ENCODE measurements at regions not wholly inside any gene's neighbourhood (a gene's known extent, or its start where the extent isn't known, plus 50 kb on each side); places are given as distances from the start of the nearest gene placed in this dataset.

DNA sequence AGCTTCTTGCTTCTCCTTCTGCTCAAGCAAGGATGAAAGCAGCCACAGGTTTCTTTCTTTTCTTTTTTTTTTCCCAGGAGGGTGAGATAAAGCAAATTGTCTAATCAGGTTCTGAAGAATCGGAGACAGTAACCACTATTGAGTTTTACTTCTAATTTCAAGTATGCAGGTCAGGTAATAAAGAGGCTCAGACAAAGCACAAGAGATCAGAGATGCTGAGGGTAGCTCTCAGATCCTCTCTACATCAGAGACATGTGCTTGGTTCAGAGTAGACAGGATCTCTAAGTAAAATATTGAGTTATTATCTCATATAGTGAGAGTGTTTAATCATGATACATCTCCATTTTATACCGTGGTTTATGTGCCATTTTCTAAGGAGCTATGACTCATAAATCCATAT is 168.5 kb downstream of the NFKBIZ start (continued):
- TF ChIP-seq EGR1 (IDR thresholded peaks at IDR 0.05; ENCODE audit: low read depth) = no peak
- TF ChIP-seq SRF (IDR thresholded peaks at IDR 0.05; ENCODE audit: low read depth) = no peak
- TF ChIP-seq, protein P1, sequence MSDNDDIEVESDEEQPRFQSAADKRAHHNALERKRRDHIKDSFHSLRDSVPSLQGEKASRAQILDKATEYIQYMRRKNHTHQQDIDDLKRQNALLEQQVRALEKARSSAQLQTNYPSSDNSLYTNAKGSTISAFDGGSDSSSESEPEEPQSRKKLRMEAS (IDR thresholded peaks at IDR 0.05) = no peak
- TF ChIP-seq RAD21 (IDR thresholded peaks at IDR 0.05; ENCODE audit: low read depth) = no peak
- no peak for TF ChIP-seq EZH2phosphoT487 (IDR thresholded peaks at IDR 0.05; ENCODE audit: borderline replicate concordance)
- no peak for TF ChIP-seq TCF7L2 (IDR thresholded peaks at IDR 0.05; ENCODE audit: borderline replicate concordance, extremely low read depth, insufficient read depth, insufficient read length)
- no peak for TF ChIP-seq YY1 (IDR thresholded peaks at IDR 0.05; ENCODE audit: extremely low read depth, insufficient replicate concordance, low read depth, low read length)

DNA sequence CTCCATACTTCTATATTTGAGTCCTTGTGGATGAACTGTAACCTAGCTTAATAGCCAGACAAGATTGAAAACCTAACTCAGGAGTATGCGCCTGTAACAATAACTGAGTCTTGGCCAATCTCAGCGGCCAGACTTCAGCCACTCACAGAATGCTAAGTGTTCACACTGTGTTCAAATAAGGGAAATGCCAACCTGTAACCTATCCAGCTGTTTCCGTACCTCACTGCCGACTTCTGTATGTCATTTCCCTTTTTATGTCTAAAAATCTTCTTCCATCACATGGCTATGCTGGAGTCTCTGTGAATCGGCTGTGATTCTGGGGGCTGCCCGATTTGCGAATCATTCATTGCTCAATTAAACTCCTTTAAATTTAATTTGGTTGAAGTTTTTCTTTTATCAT is 169.2 kb downstream of the NFKBIZ start:
- RAD21 ChIA-PET (ENCODE audit: low non-redundant PET in 1 of 2, low total read pairs in 2 of 2, uncharacterized antibody in 2 of 2, unreplicated experiment in 2 of 2) = no interaction called here
- TF ChIP-seq TCF7L2 (IDR thresholded peaks at IDR 0.05; ENCODE audit: borderline replicate concordance, extremely low read depth, insufficient read depth, insufficient read length) = no peak
- no peak for TF ChIP-seq SP1 (IDR thresholded peaks at IDR 0.05; ENCODE audit: low read depth)
- no peak for TF ChIP-seq EZH2 (IDR thresholded peaks at IDR 0.05)
- TF ChIP-seq, protein P1 (IDR thresholded peaks at IDR 0.05) = no peak
- TF ChIP-seq JUND (IDR thresholded peaks at IDR 0.05) = no peak
- TF ChIP-seq FOSL1 (IDR thresholded peaks at IDR 0.05; ENCODE audit: low read depth) = no peak
- TF ChIP-seq, protein P2, sequence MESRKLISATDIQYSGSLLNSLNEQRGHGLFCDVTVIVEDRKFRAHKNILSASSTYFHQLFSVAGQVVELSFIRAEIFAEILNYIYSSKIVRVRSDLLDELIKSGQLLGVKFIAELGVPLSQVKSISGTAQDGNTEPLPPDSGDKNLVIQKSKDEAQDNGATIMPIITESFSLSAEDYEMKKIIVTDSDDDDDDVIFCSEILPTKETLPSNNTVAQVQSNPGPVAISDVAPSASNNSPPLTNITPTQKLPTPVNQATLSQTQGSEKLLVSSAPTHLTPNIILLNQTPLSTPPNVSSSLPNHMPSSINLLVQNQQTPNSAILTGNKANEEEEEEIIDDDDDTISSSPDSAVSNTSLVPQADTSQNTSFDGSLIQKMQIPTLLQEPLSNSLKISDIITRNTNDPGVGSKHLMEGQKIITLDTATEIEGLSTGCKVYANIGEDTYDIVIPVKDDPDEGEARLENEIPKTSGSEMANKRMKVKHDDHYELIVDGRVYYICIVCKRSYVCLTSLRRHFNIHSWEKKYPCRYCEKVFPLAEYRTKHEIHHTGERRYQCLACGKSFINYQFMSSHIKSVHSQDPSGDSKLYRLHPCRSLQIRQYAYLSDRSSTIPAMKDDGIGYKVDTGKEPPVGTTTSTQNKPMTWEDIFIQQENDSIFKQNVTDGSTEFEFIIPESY (IDR thresholded peaks at IDR 0.05; ENCODE audit: extremely low read depth, insufficient replicate concordance, low read length) = no peak
- no peak for TF ChIP-seq CBX3 (IDR thresholded peaks at IDR 0.05; ENCODE audit: low read depth)
- TF ChIP-seq ZFX (IDR thresholded peaks at IDR 0.05) = no peak
- TF ChIP-seq, protein P3, sequence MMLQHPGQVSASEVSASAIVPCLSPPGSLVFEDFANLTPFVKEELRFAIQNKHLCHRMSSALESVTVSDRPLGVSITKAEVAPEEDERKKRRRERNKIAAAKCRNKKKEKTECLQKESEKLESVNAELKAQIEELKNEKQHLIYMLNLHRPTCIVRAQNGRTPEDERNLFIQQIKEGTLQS (IDR thresholded peaks at IDR 0.05) = no peak
- no peak for TF ChIP-seq EZH2phosphoT487 (IDR thresholded peaks at IDR 0.05; ENCODE audit: borderline replicate concordance)
- no peak for TF ChIP-seq SIN3A (IDR thresholded peaks at IDR 0.05; ENCODE audit: low read depth)
- TF ChIP-seq POLR2A (IDR thresholded peaks at IDR 0.05; ENCODE audit: borderline replicate concordance, extremely low read depth, insufficient read depth, insufficient read length) = no peak
- TF ChIP-seq ZNF274 (IDR thresholded peaks at IDR 0.05; ENCODE audit: low read depth, low read length) = no peak
- no peak for TF ChIP-seq SRF (IDR thresholded peaks at IDR 0.05; ENCODE audit: low read depth)
- TF ChIP-seq, protein P4, sequence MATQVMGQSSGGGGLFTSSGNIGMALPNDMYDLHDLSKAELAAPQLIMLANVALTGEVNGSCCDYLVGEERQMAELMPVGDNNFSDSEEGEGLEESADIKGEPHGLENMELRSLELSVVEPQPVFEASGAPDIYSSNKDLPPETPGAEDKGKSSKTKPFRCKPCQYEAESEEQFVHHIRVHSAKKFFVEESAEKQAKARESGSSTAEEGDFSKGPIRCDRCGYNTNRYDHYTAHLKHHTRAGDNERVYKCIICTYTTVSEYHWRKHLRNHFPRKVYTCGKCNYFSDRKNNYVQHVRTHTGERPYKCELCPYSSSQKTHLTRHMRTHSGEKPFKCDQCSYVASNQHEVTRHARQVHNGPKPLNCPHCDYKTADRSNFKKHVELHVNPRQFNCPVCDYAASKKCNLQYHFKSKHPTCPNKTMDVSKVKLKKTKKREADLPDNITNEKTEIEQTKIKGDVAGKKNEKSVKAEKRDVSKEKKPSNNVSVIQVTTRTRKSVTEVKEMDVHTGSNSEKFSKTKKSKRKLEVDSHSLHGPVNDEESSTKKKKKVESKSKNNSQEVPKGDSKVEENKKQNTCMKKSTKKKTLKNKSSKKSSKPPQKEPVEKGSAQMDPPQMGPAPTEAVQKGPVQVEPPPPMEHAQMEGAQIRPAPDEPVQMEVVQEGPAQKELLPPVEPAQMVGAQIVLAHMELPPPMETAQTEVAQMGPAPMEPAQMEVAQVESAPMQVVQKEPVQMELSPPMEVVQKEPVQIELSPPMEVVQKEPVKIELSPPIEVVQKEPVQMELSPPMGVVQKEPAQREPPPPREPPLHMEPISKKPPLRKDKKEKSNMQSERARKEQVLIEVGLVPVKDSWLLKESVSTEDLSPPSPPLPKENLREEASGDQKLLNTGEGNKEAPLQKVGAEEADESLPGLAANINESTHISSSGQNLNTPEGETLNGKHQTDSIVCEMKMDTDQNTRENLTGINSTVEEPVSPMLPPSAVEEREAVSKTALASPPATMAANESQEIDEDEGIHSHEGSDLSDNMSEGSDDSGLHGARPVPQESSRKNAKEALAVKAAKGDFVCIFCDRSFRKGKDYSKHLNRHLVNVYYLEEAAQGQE (IDR thresholded peaks at IDR 0.05; ENCODE audit: low read depth) = no peak
- no peak for TF ChIP-seq RAD21 (IDR thresholded peaks at IDR 0.05; ENCODE audit: low read depth)

More for the DNA sequence above, 169.2 kb downstream of the NFKBIZ start:
- Histone ChIP-seq H3K79me2 (ENCODE audit: insufficient read depth, low read length) (no peaks in the 10 kb centered on the region), H2AFZ (ENCODE audit: low read depth, low read length, poor library complexity, severe bottlenecking) (no peak overlapping the region), H3K9ac (ENCODE audit: low read length) (no peak overlapping the region), H3K27ac (ENCODE audit: low read depth, low read length) (no peak overlapping the region), H3K9me2 (ENCODE audit: insufficient read depth) (no peaks in the 10 kb centered on the region), H3K4me2 (ENCODE audit: low read length) (no peak overlapping the region), H4K20me1 (ENCODE audit: insufficient read depth) (no peaks in the 10 kb centered on the region), H3K27me3 (ENCODE audit: insufficient read depth, low read length) (no peaks in the 10 kb centered on the region), H3K4me3 (replicated peaks in 1 of 2; ENCODE audit: low read depth in 1 of 2, low read length in 2 of 2) (no peak overlapping the region), H3K9me3 (ENCODE audit: control insufficient read depth in 1 of 2, insufficient read depth in 1 of 2, low read depth in 1 of 2, low read length in 2 of 2) (no peaks in the 10 kb centered on the region), H3K36me3 (ENCODE audit: control insufficient read depth in 1 of 2, insufficient read depth in 2 of 2, low read length in 2 of 2) (no peaks in the 10 kb centered on the region), H3K4me1 (ENCODE audit: control insufficient read depth in 1 of 2, insufficient read depth in 2 of 2, low read length in 2 of 2) (no peaks in the 10 kb centered on the region)
- ChIA-PET CTCF (no interaction called here), POLR2A (no interaction called here)
- ATAC-seq (no peak), DNase-seq (ENCODE audit: low read depth, low spot score) (no peak)
- intact Hi-C loops (cut with micrococcal nuclease) = no loop called here
- BruUV-seq (replicated peaks) = no TSS peak

All from HCT116 (cell line).